HG02884 (cell line): ENCODE measurements at regions not wholly inside any gene's neighbourhood (a gene's known extent, or its start where the extent isn't known, plus 50 kb on each side); places are given as distances from the start of the nearest gene placed in this dataset.
"Not testable (repeated sequence)": the region's sequence is repeated elsewhere in the genome, so short reads cannot be mapped to it uniquely, and the experiment has no call there.

Source experiments
- ATAC-seq: cut with Tn5 transposase; IDR thresholded peaks from one replicate; pipeline ENCODE4 v1.9.1; 2021; ENCODE audit warnings: mild to moderate bottlenecking, moderate library complexity; ENCODE audit not compliant: unreplicated experiment

DNA sequence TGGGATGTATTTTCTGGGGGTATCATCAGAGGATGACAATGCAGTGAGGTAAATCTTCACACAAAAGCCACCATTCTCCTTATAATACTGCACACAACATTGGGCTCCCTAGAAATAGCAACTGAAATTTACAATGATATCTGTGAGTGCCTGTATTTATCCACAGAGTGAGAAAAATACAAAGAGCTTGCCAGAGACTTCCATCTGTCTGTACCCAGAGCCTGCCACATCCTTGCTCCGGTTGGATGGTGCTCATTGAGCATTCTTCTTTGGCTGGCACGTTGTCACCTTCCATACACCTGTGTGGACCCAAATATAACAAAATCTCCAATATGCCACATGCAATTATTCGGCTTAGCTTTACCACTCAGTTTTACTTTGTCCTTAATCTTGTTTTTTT, 189.5 kb upstream of the UFM1 start:
- ATAC-seq = no peak

DNA sequence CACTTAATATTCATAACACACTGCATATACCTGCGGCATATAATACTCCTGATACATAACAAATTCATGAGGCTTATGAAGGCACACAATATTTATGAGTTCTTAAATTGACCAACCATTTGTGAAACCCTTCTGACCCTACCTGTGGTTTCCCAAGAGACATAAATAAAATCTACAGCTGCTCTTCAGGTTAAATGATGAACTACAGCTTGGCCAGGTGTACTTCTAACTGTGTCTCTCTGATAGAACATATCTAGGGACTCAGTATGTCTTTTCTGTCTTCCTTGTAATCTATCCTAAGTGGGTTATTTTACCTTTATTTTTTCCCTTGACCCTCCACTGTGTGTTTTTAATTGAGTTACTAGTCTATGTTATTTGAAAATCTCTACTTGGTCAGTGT, 189.9 kb upstream of the UFM1 start:
- no peak for ATAC-seq

DNA sequence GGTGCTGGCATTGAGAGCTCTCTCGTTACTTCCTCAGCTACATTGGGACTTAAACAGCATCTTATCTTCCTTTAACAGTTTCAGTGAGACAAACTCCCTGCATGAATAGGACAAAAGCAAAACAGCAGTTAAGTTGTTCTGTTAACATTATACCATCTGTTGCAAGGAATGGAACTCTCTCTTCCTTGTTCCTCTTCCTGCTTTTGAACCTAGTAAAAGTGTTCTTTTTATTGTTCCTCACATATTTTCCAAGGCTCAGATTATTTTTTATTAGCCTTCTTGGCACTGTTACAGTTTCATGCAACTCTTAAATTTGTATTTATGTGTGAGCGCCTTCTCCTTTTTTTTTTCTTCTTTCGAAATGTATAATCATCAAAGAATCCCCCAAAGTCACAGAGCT, 202.6 kb upstream of the UFM1 start:
- no peak for ATAC-seq

DNA sequence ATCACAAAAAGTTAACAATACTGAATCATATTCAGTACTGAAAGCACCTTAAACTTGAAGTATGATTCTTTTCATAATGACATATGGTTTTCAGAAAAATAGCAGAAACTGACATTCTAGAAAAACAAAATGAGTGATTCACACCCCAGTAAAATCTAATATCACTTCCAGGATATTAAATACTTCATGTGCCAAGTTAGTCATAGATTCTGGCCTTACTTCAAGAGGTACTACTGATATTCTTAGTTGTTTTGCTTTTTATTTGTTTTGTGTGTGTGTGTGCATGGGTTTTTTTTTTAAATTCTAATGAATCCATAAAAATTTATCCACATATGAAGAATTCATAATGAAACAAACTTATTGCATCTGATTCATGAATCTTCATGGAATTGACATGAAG, 207.9 kb upstream of the UFM1 start:
- ATAC-seq = no peak

DNA sequence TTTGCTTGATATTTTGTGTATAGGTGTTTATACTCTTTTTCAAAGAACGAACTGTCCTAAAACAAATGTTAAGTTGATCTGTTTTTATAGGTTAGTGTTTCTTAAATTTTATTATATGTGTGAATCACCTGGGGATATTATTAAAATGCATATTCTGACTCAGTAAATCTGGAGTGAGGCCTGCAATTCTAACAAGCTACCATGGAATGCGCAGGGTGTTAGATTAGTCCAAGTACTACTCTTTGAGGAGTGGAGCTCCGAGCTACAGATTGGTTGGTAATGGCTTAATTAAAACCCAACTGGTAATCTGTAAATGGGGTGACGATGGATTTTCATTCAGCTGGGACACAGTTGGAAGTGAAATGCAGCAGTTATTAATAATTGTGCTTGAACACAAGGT, 214.1 kb upstream of the UFM1 start:
- ATAC-seq = no peak

DNA sequence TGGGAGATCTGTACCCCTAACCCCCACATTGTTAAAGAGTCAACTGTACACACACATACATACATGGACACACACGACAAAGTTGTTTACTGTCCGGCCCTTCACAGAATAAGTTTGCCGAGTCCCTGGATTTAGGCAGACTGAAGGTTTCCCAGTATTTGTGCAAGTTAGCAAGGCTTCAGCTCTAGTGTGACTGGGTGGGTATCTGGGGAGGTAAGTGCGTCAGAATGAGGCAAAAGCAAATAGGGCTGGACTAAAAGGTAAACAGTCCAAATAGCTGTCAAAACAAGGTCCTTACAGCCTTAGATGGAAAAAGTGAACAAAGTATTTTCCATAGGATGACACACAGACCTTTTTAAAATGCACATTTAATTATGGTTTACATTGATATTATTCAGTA, 228.4 kb upstream of the UFM1 start:
- no peak for ATAC-seq

DNA sequence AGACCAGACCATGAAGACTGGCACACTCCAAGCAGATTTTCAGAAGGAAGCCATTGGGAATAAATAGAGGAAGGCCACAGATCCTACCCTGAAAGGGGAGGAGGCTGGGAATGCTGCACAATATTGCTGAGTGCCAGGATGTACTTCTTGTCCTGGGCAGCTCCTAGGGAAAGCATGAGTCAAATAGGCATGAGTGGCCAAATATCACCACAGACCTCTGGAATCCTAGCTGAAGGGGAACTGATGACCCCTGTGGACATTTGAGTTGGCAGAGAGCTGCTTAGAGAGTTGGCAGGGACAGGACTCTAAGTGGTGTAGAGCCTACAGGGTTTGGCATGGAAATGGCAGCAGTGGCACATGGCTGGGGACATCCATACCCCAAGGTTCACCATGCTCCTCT, 234.3 kb upstream of the TRPC4 start:
- ATAC-seq = no peak

DNA sequence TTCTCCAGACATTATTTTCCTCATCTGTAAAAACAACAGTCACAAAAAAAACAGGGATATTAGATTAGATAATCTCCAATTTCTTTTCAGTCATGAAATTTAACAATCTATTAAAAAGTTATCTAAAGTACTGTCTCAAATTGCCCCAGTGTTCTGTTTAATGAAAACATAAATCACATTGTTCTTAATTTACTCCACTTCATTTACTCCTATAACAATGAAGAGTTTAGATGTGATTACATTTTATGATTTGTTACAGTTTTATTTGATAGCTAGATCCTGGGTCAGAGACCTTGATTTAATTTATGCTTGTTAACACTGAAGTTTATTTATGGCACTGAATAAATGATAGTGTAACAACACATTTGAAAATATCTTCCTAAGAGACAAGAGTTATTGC, 230.2 kb upstream of the TRPC4 start:
- no peak for ATAC-seq

DNA sequence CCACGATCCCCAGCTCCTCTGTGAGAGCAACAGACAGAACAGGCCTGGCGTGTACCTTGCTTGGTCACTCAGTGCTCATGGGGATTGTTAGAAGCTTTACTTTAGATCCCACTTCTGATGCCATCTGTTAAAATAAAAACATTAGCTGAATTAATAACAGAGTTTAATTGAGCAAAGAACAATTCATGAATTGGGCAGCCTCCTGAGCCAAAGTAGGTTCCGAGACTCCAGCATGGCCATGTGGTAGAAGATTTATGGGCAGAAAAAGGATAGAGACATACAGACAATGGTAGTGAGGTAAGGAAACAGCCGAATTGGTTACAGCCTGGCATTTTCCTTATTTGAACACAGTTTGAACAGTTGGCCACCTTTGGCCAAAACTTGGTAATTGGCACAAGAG, 223.9 kb upstream of the TRPC4 start:
- ATAC-seq = no peak

DNA sequence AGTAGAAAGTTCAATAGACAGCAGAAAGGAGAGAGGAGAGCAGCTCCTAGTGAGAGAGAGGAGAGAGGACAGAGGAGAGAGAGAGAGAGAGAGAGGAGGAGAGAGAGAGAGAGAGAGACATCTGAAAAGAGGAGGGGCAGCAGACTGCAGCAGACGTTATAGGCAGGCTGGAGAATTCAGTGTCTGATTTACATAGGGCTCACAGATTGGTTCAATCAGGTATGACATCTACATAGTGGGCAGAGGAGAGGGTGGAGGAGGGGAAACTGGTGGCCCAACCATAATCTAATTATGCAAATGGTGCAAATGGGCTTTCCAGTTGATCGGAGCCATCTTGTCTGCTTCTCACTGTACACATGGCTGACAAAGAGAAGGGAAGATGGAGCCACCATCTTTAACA, 221.3 kb upstream of the TRPC4 start:
- no peak for ATAC-seq

DNA sequence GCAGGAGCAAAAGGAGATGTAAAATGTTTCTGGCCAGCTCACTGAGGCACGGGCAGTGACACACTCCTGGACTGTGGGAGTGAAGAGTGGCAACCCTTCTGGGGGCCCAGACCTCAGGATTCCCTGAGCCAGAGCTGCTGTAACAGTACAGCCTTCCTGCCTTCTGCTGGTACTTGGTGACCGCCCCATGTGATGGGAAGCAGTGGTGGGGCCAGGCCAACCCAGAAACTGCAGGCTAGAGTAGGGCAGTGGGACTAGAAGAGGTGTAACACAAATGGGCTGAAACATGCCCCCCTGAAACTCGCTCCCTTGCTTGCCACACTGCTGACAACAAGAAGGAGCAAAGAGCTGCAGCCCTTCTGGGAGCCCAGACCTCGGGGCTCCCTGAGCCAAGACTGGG, 217.1 kb upstream of the TRPC4 start:
- no peak for ATAC-seq

DNA sequence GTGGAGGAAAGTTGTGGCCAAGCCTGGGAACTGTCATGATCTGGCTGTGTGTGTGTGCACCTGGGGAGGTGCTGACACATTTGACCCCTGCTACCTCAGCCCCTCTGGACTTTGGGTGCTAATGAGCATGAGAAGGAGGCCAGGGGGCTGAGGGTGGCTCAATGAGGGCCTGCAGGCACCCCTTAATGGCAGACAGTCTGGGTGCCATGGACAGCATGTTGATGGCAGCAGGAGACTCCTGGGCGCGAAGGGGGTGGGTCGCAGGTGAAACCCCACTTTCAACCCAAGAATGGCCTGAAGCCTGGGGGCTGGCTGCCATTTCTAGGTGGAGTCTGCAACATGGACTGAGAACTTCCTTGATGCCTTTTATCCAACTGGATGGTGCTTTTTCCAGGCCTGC, 216.4 kb upstream of the TRPC4 start:
- ATAC-seq = no peak

DNA sequence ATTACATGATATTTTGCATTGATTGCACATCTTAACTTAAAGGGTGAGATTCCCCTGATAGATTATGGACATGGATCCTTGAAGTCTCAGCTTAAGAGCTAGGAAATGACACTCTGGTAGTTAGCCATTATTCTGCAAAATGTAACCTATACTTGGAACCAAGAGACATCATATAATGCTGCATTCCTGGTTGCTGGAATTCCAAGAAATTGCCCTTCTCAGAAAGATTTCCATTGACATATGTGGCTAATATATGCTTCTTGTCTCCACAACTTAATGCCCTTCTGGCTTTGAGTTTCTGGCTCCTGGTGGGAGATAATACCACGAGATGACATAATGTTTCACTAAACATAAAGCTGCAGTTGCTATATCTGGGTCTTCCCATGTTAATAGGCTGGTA, 204.4 kb upstream of the TRPC4 start:
- ATAC-seq = no peak

DNA sequence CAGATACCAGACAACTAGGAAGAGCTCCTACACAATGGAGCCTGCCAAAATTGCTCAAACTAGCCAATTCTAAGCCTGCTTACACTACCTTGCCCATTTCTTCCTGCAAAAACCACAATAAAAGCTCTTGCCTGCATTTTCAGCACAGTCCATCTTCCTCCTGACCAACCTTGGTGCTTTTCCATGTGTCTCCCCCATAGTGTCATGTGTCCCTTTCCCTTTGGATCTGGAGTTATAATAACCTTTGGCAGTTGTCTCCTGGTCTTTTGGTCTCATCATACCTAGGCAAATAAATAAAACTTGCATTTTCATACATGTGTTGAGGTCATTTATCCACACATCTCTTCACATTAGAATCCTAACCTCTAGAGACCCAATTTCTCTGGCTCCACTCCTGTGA, 203.1 kb upstream of the TRPC4 start:
- ATAC-seq = no peak

DNA sequence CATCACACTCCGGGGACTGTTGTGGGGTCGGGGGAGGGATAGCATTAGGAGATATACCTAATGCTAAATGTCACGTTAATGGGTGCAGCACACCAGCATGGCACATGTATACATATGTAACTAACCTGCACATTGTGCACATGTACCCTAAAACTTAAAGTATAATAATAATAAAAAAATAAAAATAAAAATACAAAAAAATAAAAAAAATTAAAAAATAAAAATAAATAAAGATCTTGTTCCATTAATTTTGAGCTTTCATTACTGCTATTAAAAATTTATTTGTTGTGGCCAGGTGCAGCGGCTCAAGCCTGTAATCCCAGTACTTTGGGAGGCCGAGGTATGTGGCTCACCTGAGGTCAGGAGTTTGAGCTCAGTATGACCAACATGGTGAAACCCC, 201.8 kb upstream of the TRPC4 start:
- not testable (repeated sequence) for ATAC-seq

DNA sequence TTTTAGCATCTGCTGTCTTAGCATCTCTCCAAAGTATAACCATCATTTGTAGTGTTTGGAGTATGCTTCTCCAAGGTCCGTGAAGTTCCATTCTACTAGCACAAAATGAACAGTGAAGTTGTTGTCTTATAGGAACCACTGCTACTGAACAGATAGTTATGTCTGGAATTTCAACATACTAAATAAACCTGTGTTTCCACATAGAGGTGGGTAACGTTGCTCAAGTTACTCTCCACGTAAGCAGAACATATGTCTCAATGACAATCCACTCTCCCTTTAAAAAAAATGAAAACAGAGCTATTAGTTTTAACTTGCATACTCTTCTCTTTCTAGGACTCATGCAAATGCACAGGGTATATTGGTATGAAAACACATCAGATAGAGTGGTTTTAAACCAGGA, 184.3 kb upstream of the TRPC4 start:
- ATAC-seq = no peak

DNA sequence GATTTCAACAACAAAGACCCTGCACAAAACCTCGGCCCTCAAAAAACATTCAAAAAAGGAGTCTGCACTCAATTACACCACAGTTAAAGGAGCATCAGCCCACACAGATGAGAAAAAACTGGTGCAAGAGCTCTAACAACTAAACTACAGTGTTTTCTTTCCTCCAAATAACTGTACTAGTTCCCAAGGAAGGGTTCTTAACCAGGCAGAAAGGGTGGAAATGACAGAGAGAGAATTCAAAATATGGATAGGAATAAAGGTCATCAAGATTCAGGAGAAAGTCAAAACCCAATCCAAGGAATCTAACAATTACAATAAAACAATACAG, 176.4 kb upstream of the TRPC4 start:
- no peak for ATAC-seq

DNA sequence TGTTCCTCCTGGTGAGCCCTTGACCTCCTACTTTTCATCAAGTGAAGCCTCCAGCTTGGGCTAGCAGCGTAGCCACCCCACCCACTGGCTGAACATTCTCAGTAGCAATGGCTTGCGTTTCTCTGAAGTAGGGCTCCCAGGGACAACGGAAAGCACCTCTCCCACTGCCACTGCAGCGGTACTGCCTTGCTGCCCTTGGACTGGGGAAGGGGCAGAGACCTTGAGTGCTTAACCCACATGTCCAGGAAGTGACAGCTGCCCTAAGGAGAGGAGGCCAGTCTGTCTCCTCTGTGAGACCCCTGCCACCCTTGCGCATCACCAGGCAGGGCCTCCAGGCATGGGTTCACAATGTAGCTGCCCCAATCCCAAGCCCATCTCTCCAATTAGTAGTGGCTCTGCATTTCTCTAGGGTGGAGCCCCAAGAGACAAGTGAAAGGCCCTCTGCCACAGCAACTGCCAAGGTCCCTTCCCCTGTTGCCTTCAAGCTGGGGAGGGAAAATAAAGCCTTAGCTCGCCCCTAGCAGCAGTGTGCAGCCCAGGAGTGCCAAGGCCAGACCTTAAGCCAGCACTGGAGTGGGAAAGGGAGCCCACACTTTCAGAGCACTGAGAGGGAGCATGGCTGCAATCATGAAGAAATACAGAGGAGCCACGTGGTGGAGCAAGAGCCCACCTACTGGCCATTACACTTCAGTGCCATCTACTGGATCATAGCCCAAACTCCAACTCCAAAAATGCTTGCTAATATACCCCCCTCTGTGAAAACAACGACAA, 175.9 kb upstream of the TRPC4 start:
- peak; percentile 90 for ATAC-seq

DNA sequence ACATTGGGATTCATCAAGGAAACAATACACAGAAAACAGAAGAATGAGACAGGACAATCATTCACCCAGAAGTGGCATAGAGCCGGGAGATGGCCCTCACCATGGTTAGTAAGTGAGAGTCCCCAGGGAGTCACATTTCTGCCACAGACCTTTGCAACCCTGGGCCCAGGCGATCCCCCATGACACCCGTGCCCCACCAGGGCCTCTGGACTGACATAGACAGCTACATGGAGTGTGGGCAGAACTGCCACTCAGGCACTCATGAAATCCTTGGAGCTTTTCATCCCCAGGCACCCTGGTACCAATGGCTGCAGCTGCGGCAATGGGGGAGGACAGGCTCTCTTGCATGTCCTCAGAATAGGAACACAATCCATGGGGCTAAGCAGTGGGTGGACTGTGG, 174.5 kb upstream of the TRPC4 start:
- no peak for ATAC-seq

DNA sequence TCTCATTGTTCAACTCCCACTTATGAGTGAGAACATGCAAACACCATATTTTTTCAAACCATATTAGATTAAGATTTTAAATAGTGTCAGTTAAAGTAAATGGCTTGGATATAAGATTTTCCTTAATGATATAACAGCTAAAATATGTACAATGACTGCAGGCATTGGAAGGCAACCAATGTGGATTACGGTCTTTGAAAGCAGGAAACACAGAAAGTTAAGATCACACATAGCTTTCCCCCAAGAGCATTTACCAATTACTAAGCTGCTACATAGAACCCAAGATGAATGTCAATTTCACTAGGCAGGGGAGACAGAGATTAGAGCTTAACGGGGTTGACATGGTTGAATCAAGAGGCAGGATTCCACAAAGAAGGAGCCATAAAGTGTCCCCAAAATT, 173.2 kb upstream of the TRPC4 start:
- ATAC-seq = no peak

DNA sequence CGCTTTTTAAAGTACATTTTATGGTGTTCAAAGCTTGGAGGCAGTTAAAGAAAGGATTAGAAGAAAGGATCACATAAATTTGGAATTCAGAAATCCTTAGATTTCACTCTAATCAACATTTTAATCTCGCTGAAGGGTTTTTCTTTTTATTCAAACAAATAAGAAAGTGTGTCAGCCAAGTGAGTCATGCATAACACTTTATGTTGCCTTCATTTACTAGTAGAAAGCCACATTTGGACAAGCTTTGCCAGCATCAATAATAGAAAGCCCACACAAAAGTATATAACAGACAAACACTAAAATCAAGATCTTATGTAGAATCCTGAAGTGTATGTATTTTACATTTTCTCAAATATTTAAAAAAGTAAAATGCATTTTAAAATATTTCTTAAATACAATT, 154.9 kb upstream of the TRPC4 start:
- no peak for ATAC-seq

DNA sequence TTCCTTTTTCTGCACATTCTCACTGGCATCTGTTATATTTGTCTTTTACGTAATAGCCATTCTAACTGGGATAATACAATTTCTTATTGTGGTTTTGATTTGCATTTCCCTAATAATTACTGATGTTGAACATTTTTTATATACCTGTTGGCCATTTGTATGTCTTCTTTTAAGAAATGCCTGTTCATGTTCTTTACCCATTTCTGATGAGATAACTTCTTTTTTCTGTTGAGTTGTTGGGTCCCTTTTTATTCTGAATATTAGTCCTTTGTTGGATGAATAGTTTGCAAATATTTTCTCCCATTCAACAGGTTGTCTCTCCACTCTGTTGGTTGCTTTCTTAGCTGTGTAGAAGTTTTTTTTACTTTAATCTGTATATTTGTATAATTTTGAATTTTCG, 147.7 kb upstream of the TRPC4 start:
- ATAC-seq = no peak

DNA sequence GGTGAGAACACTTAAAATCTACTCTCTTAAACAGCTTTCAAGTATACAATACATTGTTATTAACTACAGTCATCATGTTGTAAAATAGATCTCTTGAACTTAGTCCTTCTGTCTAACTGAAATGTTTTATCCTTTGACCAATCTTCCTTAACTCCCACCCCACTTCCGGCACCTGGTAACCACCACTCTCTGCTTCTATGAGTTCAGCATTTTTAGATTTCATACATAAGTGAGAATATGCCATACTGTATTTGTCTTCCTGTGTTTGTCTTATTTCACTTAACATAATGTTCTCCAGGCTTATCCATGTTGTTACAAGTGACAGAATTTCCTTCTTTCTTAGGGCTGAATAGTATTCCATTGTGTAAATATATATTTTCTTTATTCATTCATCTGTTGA, 144.1 kb upstream of the TRPC4 start:
- ATAC-seq = no peak

DNA sequence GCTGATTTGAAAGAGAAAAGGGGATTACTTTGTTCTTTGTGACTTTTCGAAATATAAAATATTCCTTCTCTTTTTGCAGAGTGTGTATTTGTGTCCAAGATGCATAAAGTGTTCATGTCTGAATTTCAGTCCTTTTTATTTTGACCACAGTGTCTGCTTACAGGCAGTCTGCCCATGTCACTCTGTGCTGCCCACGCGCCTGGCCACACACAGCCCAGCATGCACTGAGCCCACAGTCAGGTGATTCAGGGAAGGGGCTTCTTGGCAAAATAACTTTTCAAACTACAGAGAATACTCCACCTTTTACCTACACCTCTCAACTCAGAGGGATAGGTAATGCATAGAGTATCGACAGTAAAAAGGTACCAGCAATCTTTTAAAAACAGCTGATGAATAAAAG, 142.5 kb upstream of the TRPC4 start:
- ATAC-seq = no peak
